ENCODE measurements at regions not wholly inside any gene's neighbourhood (a gene's known extent, or its start where the extent isn't known, plus 50 kb on each side); places are given as distances from the start of the nearest gene placed in this dataset.
"Not testable (repeated sequence)": the region's sequence is repeated elsewhere in the genome, so short reads cannot be mapped to it uniquely, and the experiment has no call there.

DNA sequence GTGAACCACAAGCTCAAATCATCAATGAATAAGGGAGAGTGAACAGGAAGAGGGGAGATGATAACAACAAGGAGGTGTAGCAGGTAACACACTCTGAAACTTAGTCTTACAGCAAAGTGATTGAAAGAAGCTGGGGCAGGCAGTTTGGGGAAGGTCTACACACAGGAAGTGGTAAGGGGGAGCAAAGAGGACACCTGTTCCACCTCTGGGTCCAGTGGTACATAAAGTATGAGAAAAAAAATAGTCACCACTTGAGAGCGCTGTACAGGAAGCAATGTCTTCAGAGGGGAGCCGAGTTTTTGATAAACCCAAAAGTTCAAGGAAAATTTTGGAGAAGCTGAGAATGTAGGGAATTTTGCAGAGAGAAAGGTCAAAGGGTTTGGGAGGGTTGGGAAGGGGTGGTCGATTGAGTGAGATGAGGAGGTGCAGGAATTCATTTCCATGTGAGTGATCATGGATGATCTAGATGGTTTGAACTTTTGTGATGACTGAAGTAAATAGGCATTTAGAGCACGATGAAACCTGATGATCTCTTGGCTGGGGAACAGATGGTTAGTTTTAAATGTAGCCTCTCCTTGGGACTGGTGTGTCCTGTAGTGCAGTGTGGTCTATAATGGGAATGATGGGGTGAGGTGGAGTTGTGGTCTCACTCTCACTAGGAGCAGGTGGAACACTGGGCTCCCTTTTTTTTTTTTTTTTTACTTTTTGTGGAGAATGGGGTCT, 142.0 kb downstream of the RBMX2 start:
- DNase-seq (ENCODE audit: low spot score in 2 of 2), result no peak
- H3K4me3 ChIP-seq (ENCODE audit: low read depth, poor library complexity, severe bottlenecking), result no peak overlapping the region
- WGBS, 2 donors, result 61 to 65% methylated on average over 4 of the region's 4 CpGs
- TF ChIP-seq, protein P1, sequence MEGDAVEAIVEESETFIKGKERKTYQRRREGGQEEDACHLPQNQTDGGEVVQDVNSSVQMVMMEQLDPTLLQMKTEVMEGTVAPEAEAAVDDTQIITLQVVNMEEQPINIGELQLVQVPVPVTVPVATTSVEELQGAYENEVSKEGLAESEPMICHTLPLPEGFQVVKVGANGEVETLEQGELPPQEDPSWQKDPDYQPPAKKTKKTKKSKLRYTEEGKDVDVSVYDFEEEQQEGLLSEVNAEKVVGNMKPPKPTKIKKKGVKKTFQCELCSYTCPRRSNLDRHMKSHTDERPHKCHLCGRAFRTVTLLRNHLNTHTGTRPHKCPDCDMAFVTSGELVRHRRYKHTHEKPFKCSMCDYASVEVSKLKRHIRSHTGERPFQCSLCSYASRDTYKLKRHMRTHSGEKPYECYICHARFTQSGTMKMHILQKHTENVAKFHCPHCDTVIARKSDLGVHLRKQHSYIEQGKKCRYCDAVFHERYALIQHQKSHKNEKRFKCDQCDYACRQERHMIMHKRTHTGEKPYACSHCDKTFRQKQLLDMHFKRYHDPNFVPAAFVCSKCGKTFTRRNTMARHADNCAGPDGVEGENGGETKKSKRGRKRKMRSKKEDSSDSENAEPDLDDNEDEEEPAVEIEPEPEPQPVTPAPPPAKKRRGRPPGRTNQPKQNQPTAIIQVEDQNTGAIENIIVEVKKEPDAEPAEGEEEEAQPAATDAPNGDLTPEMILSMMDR (IDR thresholded peaks at IDR 0.05), result no peak
- no peak for TF ChIP-seq POLR2A (IDR thresholded peaks at IDR 0.05)
- intact Hi-C loops (cut with DNase I; ENCODE audit: low total_unique reads), result no loop called here

DNA sequence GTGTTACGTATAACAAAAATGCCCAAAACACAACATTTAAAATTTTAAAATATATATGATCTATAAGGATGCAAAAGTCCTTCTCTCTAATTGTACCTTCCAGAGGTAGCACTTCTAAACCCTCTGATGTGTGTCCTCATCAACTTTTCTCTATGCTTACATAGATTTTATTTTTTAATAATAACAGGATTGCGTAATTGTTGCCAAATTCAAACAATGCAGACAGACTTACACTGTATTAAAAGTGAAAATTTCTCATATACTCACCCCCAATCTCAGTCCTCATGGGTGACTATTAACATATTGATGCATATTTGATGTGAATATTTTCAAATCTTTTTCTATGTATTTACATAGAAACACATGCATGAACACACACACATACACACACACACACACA, 144.0 kb downstream of the RBMX2 start:
- TF ChIP-seq, protein P1 (IDR thresholded peaks at IDR 0.05), result no peak
- no peak for TF ChIP-seq POLR2A (IDR thresholded peaks at IDR 0.05)
- 88 to 98% methylated on average over 2 of the region's 2 CpGs for WGBS, 2 donors
- DNase-seq (ENCODE audit: low spot score in 2 of 2), result no peak
- intact Hi-C loops (cut with DNase I; ENCODE audit: low total_unique reads), result no loop called here
- H3K4me3 ChIP-seq (ENCODE audit: low read depth, poor library complexity, severe bottlenecking), result no peak overlapping the region

DNA sequence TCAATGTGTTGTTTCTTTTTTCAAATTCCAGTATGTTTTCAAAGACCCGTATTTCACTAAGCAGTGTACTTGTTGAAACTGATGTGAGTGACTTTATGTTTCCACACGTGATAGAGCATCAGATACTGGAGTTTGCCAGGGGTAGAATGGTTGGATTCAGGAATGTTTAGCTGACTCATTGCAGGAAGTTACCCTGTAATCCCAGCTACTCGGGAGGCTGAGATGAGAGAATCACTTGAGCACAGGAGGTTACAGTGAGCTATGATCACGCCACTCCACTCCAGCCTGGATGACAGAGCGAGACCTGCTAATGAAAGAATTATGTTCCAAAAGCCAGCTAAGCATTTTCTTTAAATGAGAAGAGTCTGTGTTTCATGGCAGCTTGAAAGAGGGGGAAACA, 147.6 kb downstream of the RBMX2 start:
- DNase-seq (ENCODE audit: low spot score in 2 of 2); intact Hi-C loops (cut with DNase I; ENCODE audit: low total_unique reads); H3K4me3 ChIP-seq (ENCODE audit: low read depth, poor library complexity, severe bottlenecking): not testable (repeated sequence)
- WGBS, 2 donors, result 40 to 48% methylated on average over 5 of the region's 5 CpGs

GRCh38 chrX:130550351-130550750, 148.6 kb downstream of the RBMX2 start:
- intact Hi-C loops (cut with DNase I; ENCODE audit: low total_unique reads), result no loop called here
- H3K4me3 ChIP-seq (ENCODE audit: low read depth, poor library complexity, severe bottlenecking), result no peak overlapping the region

GRCh38 chrX:130552444-130553073, 150.8 kb downstream of the RBMX2 start:
- no peak overlapping the region for H3K4me3 ChIP-seq (ENCODE audit: low read depth, poor library complexity, severe bottlenecking)
- intact Hi-C loops (cut with DNase I; ENCODE audit: low total_unique reads), result no loop called here
- TF ChIP-seq POLR2A (IDR thresholded peaks at IDR 0.05), result no peak
- TF ChIP-seq, protein P1 (IDR thresholded peaks at IDR 0.05), result no peak
- DNase-seq (ENCODE audit: low spot score in 2 of 2), result no peak
- WGBS, 2 donors, result 65 to 86% methylated on average over 6 of the region's 6 CpGs

More at GRCh38 chrX:130550351-130550750, 148.6 kb downstream of the RBMX2 start:
- 71 to 80% methylated on average over 2 of the region's 2 CpGs for WGBS, 2 donors
- TF ChIP-seq, protein P1 (IDR thresholded peaks at IDR 0.05), result no peak
- TF ChIP-seq POLR2A (IDR thresholded peaks at IDR 0.05), result no peak
- no peak for DNase-seq (ENCODE audit: low spot score in 2 of 2)

GRCh38 chrX:130555341-130555740, 153.6 kb downstream of the RBMX2 start:
- intact Hi-C loops (cut with DNase I; ENCODE audit: low total_unique reads), result no loop called here
- no peak overlapping the region for H3K4me3 ChIP-seq (ENCODE audit: low read depth, poor library complexity, severe bottlenecking)
- 54 to 78% methylated on average over 3 of the region's 3 CpGs for WGBS, 2 donors
- no peak for DNase-seq (ENCODE audit: low spot score in 2 of 2)
- no peak for TF ChIP-seq POLR2A (IDR thresholded peaks at IDR 0.05)
- TF ChIP-seq, protein P1 (IDR thresholded peaks at IDR 0.05), result no peak
